ENCODE measurements at regions not wholly inside any gene's neighbourhood (a gene's known extent, or its start where the extent isn't known, plus 50 kb on each side); places are given as distances from the start of the nearest gene placed in this dataset.

GRCh38 chr2:82158150-82158549, 1853.6 kb upstream of the LRRTM1 start:
- H3F3A ChIP-seq (ENCODE audit: insufficient read depth) = no peaks in the 10 kb centered on the region
- H3K79me2 ChIP-seq (ENCODE audit: insufficient read depth, low read length) = no peaks in the 10 kb centered on the region
- TF ChIP-seq EZH2phosphoT487 (conservative IDR thresholded peaks at IDR 0.05; ENCODE audit: low read length) = no peak
- TF ChIP-seq CTCF (IDR thresholded peaks at IDR 0.05; ENCODE audit: insufficient read depth, low read length, poor library complexity, severe bottlenecking) = no peak
- H3K9me2 ChIP-seq (replicated peaks; ENCODE audit: insufficient read depth, low read length) = no peaks in the 10 kb centered on the region
- H3K4me3 ChIP-seq (ENCODE audit: insufficient read depth, low read length, poor library complexity, severe bottlenecking) = no peak overlapping the region
- no peaks in the 10 kb centered on the region for H3K36me3 ChIP-seq (ENCODE audit: low read length)
- no peaks in the 10 kb centered on the region for H3K27me3 ChIP-seq (ENCODE audit: low read length)
- H3K4me2 ChIP-seq (ENCODE audit: low read depth, low read length, poor library complexity, severe bottlenecking) = no peak overlapping the region
- H3K9me3 ChIP-seq (ENCODE audit: insufficient read depth, low read length) = no peaks in the 10 kb centered on the region
- no peak overlapping the region for H3K27ac ChIP-seq (ENCODE audit: low read depth, low read length)
- H2AFZ ChIP-seq (ENCODE audit: low read depth, low read length, severe bottlenecking) = no peak overlapping the region
- no peak overlapping the region for H3K9ac ChIP-seq (ENCODE audit: low read length)
- H4K20me1 ChIP-seq (ENCODE audit: low read depth, low read length) = no peaks in the 10 kb centered on the region

- TF ChIP-seq EZH2phosphoT487 (conservative IDR thresholded peaks at IDR 0.05; ENCODE audit: low read length) (no peak), CTCF (IDR thresholded peaks at IDR 0.05; ENCODE audit: insufficient read depth, low read length, poor library complexity, severe bottlenecking) (no peak)
- Histone ChIP-seq H3K27me3 (ENCODE audit: low read length) (no peaks in the 10 kb centered on the region), H3K9me2 (replicated peaks; ENCODE audit: insufficient read depth, low read length) (no peaks in the 10 kb centered on the region), H4K20me1 (ENCODE audit: low read depth, low read length) (no peaks in the 10 kb centered on the region), H2AFZ (ENCODE audit: low read depth, low read length, severe bottlenecking) (no peak overlapping the region), H3K9ac (ENCODE audit: low read length) (no peak overlapping the region), H3K4me2 (ENCODE audit: low read depth, low read length, poor library complexity, severe bottlenecking) (no peak overlapping the region), H3K4me3 (ENCODE audit: insufficient read depth, low read length, poor library complexity, severe bottlenecking) (no peak overlapping the region), H3F3A (ENCODE audit: insufficient read depth) (no peaks in the 10 kb centered on the region), H3K27ac (ENCODE audit: low read depth, low read length) (no peak overlapping the region), H3K9me3 (ENCODE audit: insufficient read depth, low read length) (no peaks in the 10 kb centered on the region), H3K79me2 (ENCODE audit: insufficient read depth, low read length) (no peaks in the 10 kb centered on the region), H3K36me3 (ENCODE audit: low read length) (no peaks in the 10 kb centered on the region)
Measured at GRCh38 chr2:82155469-82155868, 1850.9 kb upstream of the LRRTM1 start.

- H3K79me2 ChIP-seq (ENCODE audit: insufficient read depth, low read length) = no peaks in the 10 kb centered on the region
- no peaks in the 10 kb centered on the region for H3F3A ChIP-seq (ENCODE audit: insufficient read depth)
- no peaks in the 10 kb centered on the region for H3K36me3 ChIP-seq (ENCODE audit: low read length)
- H3K27me3 ChIP-seq (ENCODE audit: low read length) = no peaks in the 10 kb centered on the region
- H3K9me3 ChIP-seq (ENCODE audit: insufficient read depth, low read length) = no peaks in the 10 kb centered on the region
- no peak overlapping the region for H3K27ac ChIP-seq (ENCODE audit: low read depth, low read length)
- no peaks in the 10 kb centered on the region for H3K9me2 ChIP-seq (replicated peaks; ENCODE audit: insufficient read depth, low read length)
- TF ChIP-seq EZH2phosphoT487 (conservative IDR thresholded peaks at IDR 0.05; ENCODE audit: low read length) (no peak), CTCF (IDR thresholded peaks at IDR 0.05; ENCODE audit: insufficient read depth, low read length, poor library complexity, severe bottlenecking) (no peak)
- no peak overlapping the region for H3K9ac ChIP-seq (ENCODE audit: low read length)
- H3K4me2 ChIP-seq (ENCODE audit: low read depth, low read length, poor library complexity, severe bottlenecking) = no peak overlapping the region
- H4K20me1 ChIP-seq (ENCODE audit: low read depth, low read length) = no peaks in the 10 kb centered on the region
- no peak overlapping the region for H2AFZ ChIP-seq (ENCODE audit: low read depth, low read length, severe bottlenecking)
- H3K4me3 ChIP-seq (ENCODE audit: insufficient read depth, low read length, poor library complexity, severe bottlenecking) = no peak overlapping the region
Measured at GRCh38 chr2:82143343-82143742, 1838.8 kb upstream of the LRRTM1 start.

Data from SU-DHL-6 (cell line).